K562 (cell line): ENCODE measurements at regions not wholly inside any gene's neighbourhood (a gene's known extent, or its start where the extent isn't known, plus 50 kb on each side); places are given as distances from the start of the nearest gene placed in this dataset.

Experiments used
- ATAC-seq: fragments of 200-7000 bp; cut with Tn5 transposase; 3 replicates; pipeline ENCODE4 v1.9.1; 2020; ENCODE audit warnings: moderate library complexity
- BruUV-seq: library from RNA; stranded (reverse); fragments of 400-500 nt; replicated peaks from 2 replicates; lab custom pipeline; 2021; lab: Mats Ljungman, UMichigan
- CTCF ChIA-PET: fragments of 300-600 bp; formaldehyde crosslinking; extraction: SDS; loops from one replicate; lab custom pipeline; 2021; ENCODE audit warnings: low intra/inter-chr PET ratio; lab: Yijun Ruan, JAX
- POLR2A ChIA-PET: fragments of 300-600, 350-650 bp; sonication (Branson Sonifier 250); formaldehyde crosslinking; extraction: SDS; loops from one replicate; lab custom pipeline; 2021; ENCODE audit warnings: antibody characterized with exemption, inconsistent platforms; lab: Yijun Ruan, JAX
- DNase-seq, 4 experiments: peaks; one replicate each; pipeline versions ENCODE4 v3.0.0 to v3.0.0-alpha.2; 2011 to 2018; ENCODE audit warnings: low spot score in 3 of 4, mixed read lengths in 3 of 4; ENCODE audit errors: extremely low read depth in 1 of 4
- FAIRE-seq: peaks from 2 replicates; lab custom pipeline; 2011; peaks lifted over from hg19 to GRCh38; lab: Jason Lieb, UNC
- H2AFZ ChIP-seq: 2 replicates; pipeline ENCODE4 v1.6.0; 2011; ENCODE audit warnings: low read depth, low read length, control low read depth, inconsistent platforms
- H3K27ac ChIP-seq: fragments of 200-600 bp; 3 replicates; pipeline ENCODE4 v1.8.0; 2011; ENCODE audit warnings: low read depth, mild to moderate bottlenecking, control low read depth, inconsistent platforms, low read length, moderate library complexity, mixed read lengths; ENCODE audit errors: extremely low read depth
- H3K27me3 ChIP-seq, 2 experiments: fragments of 300-600 bp in 1 of 2; 2 replicates in 1 of 2; 3 replicates in 1 of 2; pipeline versions ENCODE4 v1.6.0 to v1.8.0; 2011; ENCODE audit warnings: inconsistent platforms in 2 of 2, low read length in 2 of 2, mild to moderate bottlenecking in 1 of 2, mixed read lengths in 1 of 2, moderate library complexity in 1 of 2; ENCODE audit not compliant: control insufficient read depth in 2 of 2, insufficient read depth in 2 of 2
- H3K36me3 ChIP-seq: fragments of 300-600 bp; 3 replicates; pipeline ENCODE4 v1.8.0; 2011; ENCODE audit warnings: mild to moderate bottlenecking, low read length, inconsistent platforms; ENCODE audit not compliant: control insufficient read depth, insufficient read depth
- H3K4me1 ChIP-seq, 2 experiments: fragments of 200-600 bp in 1 of 2; replicated peaks in 1 of 2; 2 replicates in 1 of 2; 3 replicates in 1 of 2; pipeline versions ENCODE4 v1.5.1 to v1.8.0; 2011; ENCODE audit warnings: inconsistent platforms in 2 of 2, low read length in 2 of 2, mild to moderate bottlenecking in 1 of 2, mixed read lengths in 1 of 2, moderate library complexity in 1 of 2; ENCODE audit not compliant: control insufficient read depth in 2 of 2, insufficient read depth in 2 of 2
- H3K4me2 ChIP-seq: 2 replicates; pipeline ENCODE4 v1.6.1; 2011; ENCODE audit warnings: low read length, control low read depth, inconsistent platforms, mixed read lengths; ENCODE audit not compliant: insufficient read depth
- H3K4me3 ChIP-seq: fragments of 200-600 bp; sonication (generic), shearing (Covaris generic); 2 replicates; pipeline ENCODE4 v1.5.1; 2016; ENCODE audit warnings: control low read depth, inconsistent platforms
- H3K79me2 ChIP-seq: fragments of 200-600 bp; 3 replicates; pipeline ENCODE4 v1.8.0; 2011; ENCODE audit warnings: low read length, inconsistent platforms; ENCODE audit not compliant: control insufficient read depth, insufficient read depth
- H3K9ac ChIP-seq, 2 experiments: 2 replicates each; pipeline versions ENCODE4 v1.6.0 to v1.6.1; 2011; ENCODE audit warnings: low read depth in 2 of 2, low read length in 2 of 2, control low read depth in 1 of 2, inconsistent platforms in 1 of 2, mild to moderate bottlenecking in 1 of 2, mixed read lengths in 1 of 2; ENCODE audit not compliant: insufficient read depth in 1 of 2
- H3K9me1 ChIP-seq: one replicate; pipeline ENCODE4 v1.6.0; 2011; ENCODE audit warnings: inconsistent platforms, mild to moderate bottlenecking, low read length, moderate library complexity; ENCODE audit not compliant: control insufficient read depth, insufficient read depth
- H3K9me3 ChIP-seq: replicated peaks from 2 replicates; pipeline ENCODE4 v1.5.1; 2011; ENCODE audit warnings: low read depth, low read length, inconsistent platforms; ENCODE audit not compliant: control insufficient read depth, insufficient read depth
- H4K20me1 ChIP-seq: replicated peaks from 2 replicates; pipeline ENCODE4 v1.6.1; 2011; ENCODE audit warnings: low read length, inconsistent platforms, mixed read lengths; ENCODE audit not compliant: control insufficient read depth, insufficient read depth
- BRD9 ChIP-seq: fragments of 450-650 bp; IDR thresholded peaks from 2 replicates; pipeline ENCODE4 v1.6.1; 2018; ENCODE audit warnings: low read depth; ENCODE audit not compliant: partially characterized antibody
- E2F5 ChIP-seq: sonication (generic); formaldehyde crosslinking; IDR thresholded peaks from 2 replicates; pipeline ENCODE4 v1.8.0; 2022; ENCODE audit warnings: mild to moderate bottlenecking, missing genetic modification reagents
- HDAC2 ChIP-seq: fragments of 450-650 bp; IDR thresholded peaks from 2 replicates; pipeline ENCODE4 v1.6.1; 2016; ENCODE audit warnings: mild to moderate bottlenecking
- HMG20A ChIP-seq: fragments of 450-650 bp; formaldehyde crosslinking; conservative IDR thresholded peaks from 2 replicates; pipeline ENCODE4 v1.4.0; 2020; ENCODE audit warnings: mild to moderate bottlenecking, mixed read lengths
- MTA2 ChIP-seq: fragments of 450-650 bp; IDR thresholded peaks from 2 replicates; pipeline ENCODE4 v1.6.1; 2016; ENCODE audit warnings: low read depth
- NR0B1 ChIP-seq: fragments of 450-650 bp; IDR thresholded peaks from one replicate; pipeline ENCODE4 v1.6.1; 2018; ENCODE audit warnings: mild to moderate bottlenecking, moderate library complexity; ENCODE audit not compliant: partially characterized antibody
- PRDM10 ChIP-seq: fragments of 450-650 bp; IDR thresholded peaks from 2 replicates; pipeline ENCODE4 v1.6.1; 2018; ENCODE audit not compliant: partially characterized antibody
- TAF9B ChIP-seq: fragments of 450-650 bp; IDR thresholded peaks from 2 replicates; pipeline ENCODE4 v1.6.1; 2018; ENCODE audit warnings: mild to moderate bottlenecking; ENCODE audit not compliant: partially characterized antibody
- TCFL5 ChIP-seq: fragments of 250-450 bp; sonication (Bioruptor Pico); conservative IDR thresholded peaks from 2 replicates; pipeline ENCODE4 v1.6.1; 2021; ENCODE audit warnings: mild to moderate bottlenecking, moderate library complexity, matching md5 sums
- ZBTB17 ChIP-seq: fragments of 450-650 bp; formaldehyde crosslinking; IDR thresholded peaks from 2 replicates; pipeline ENCODE4 v1.4.0; 2020; ENCODE audit warnings: mild to moderate bottlenecking
- ZBTB2 ChIP-seq: fragments of 450-650 bp; IDR thresholded peaks from 2 replicates; pipeline ENCODE4 v1.6.1; 2016; ENCODE audit warnings: antibody characterized with exemption
- ZNF592 ChIP-seq: fragments of 450-650 bp; IDR thresholded peaks from 2 replicates; pipeline ENCODE4 v1.6.1; 2017; ENCODE audit warnings: antibody characterized with exemption, mild to moderate bottlenecking
- WGBS: fragments of 100-300 bp; shearing (Covaris generic); methylation state at CpG from one replicate; pipeline ENCODE4 v1.1.6; 2016; ENCODE audit warnings: low coverage, mixed read lengths; ENCODE audit not compliant: insufficient coverage; ENCODE audit errors: missing lambda C conversion rate; 5-methylcytosine and 5-hydroxymethylcytosine counted together
- in situ Hi-C: fragments of 300-500 bp; cut with MboI; formaldehyde crosslinking; loops from 4 replicates; pipeline ENCODE4 v1.15.0; 2018; ENCODE audit warnings: inconsistent platforms, mixed read lengths
- intact Hi-C: fragments of 100-400 bp; cut with micrococcal nuclease; formaldehyde crosslinking; loops from 2 replicates; pipeline ENCODE4 v1.14.2; 2022

- no peak for DNase-seq
- WGBS = 1% methylated on average over 4 of the region's 4 CpGs
- ATAC-seq = no peak
- no peak overlapping the region for H3K27ac ChIP-seq
- H3K36me3 ChIP-seq = no peaks in the 10 kb centered on the region
- no peaks in the 10 kb centered on the region for H3K4me1 ChIP-seq
- no peak overlapping the region for H3K9ac ChIP-seq
- BruUV-seq = no TSS peak
- no peaks in the 10 kb centered on the region for H3K9me3 ChIP-seq
- ChIA-PET POLR2A (no interaction called here), CTCF (no interaction called here)
- H3K9me1 ChIP-seq = no peaks in the 10 kb centered on the region
- in situ Hi-C loops (no loop called here), intact Hi-C loops (no loop called here)
- no peak for FAIRE-seq
- no peaks in the 10 kb centered on the region for H4K20me1 ChIP-seq
- no peaks in the 10 kb centered on the region for H3K27me3 ChIP-seq
- H3K4me3 ChIP-seq = no peak overlapping the region
- no peak overlapping the region for H2AFZ ChIP-seq
- no peaks in the 10 kb centered on the region for H3K79me2 ChIP-seq
- H3K4me2 ChIP-seq = no peak overlapping the region
- TF ChIP-seq ZNF592 (no peak), E2F5 (no peak), ZBTB2 (no peak), ZBTB17 (CRISPR knock-in tag) (no peak), HDAC2 (no peak), TCFL5 (no peak), NR0B1 (no peak), HMG20A (CRISPR knock-in tag) (no peak), PRDM10 (no peak), BRD9 (no peak), MTA2 (no peak), TAF9B (no peak)
Observed at GRCh38 chr10:10078446-10078845, 939.2 kb upstream of the CELF2 start.
